GM12892 (cell line): ENCODE measurements at regions not wholly inside any gene's neighbourhood (a gene's known extent, or its start where the extent isn't known, plus 50 kb on each side); places are given as distances from the start of the nearest gene placed in this dataset.

Source experiments
- POLR2A ChIP-seq: IDR thresholded peaks from 2 replicates; pipeline ENCODE4 v1.6.1; 2011; ENCODE audit warnings: low read depth, low read length, control low read depth
- POLR2AphosphoS5 ChIP-seq: IDR thresholded peaks from 2 replicates; pipeline ENCODE4 v1.6.1; 2011; ENCODE audit warnings: low read depth, low read length, control low read depth

GRCh38 chr12:125676366-125676765 is 611.1 kb downstream of the AACS start:
- TF ChIP-seq POLR2AphosphoS5 (no peak), POLR2A (no peak)
